K562 (cell line): ENCODE measurements at regions not wholly inside any gene's neighbourhood (a gene's known extent, or its start where the extent isn't known, plus 50 kb on each side); places are given as distances from the start of the nearest gene placed in this dataset.

Source experiments
- ATAC-seq: fragments of 200-7000 bp; cut with Tn5 transposase; 3 replicates; pipeline ENCODE4 v1.9.1; 2020; ENCODE audit warnings: moderate library complexity
- BruUV-seq: library from RNA; stranded (reverse); fragments of 400-500 nt; replicated peaks from 2 replicates; lab custom pipeline; 2021; lab: Mats Ljungman, UMichigan
- CTCF ChIA-PET: fragments of 300-600 bp; formaldehyde crosslinking; extraction: SDS; loops from one replicate; lab custom pipeline; 2021; ENCODE audit warnings: low intra/inter-chr PET ratio; lab: Yijun Ruan, JAX
- POLR2A ChIA-PET: fragments of 300-600, 350-650 bp; sonication (Branson Sonifier 250); formaldehyde crosslinking; extraction: SDS; loops from one replicate; lab custom pipeline; 2021; ENCODE audit warnings: antibody characterized with exemption, inconsistent platforms; lab: Yijun Ruan, JAX
- DNase-seq, 4 experiments: peaks; one replicate each; pipeline versions ENCODE4 v3.0.0 to v3.0.0-alpha.2; 2011 to 2018; ENCODE audit warnings: low spot score in 3 of 4, mixed read lengths in 3 of 4; ENCODE audit errors: extremely low read depth in 1 of 4
- FAIRE-seq: peaks from 2 replicates; lab custom pipeline; 2011; peaks lifted over from hg19 to GRCh38; lab: Jason Lieb, UNC
- H2AFZ ChIP-seq: 2 replicates; pipeline ENCODE4 v1.6.0; 2011; ENCODE audit warnings: low read depth, low read length, control low read depth, inconsistent platforms
- H3K27ac ChIP-seq: fragments of 200-600 bp; 3 replicates; pipeline ENCODE4 v1.8.0; 2011; ENCODE audit warnings: low read depth, mild to moderate bottlenecking, control low read depth, inconsistent platforms, low read length, moderate library complexity, mixed read lengths; ENCODE audit errors: extremely low read depth
- H3K27me3 ChIP-seq, 2 experiments: fragments of 300-600 bp in 1 of 2; 2 replicates in 1 of 2; 3 replicates in 1 of 2; pipeline versions ENCODE4 v1.6.0 to v1.8.0; 2011; ENCODE audit warnings: inconsistent platforms in 2 of 2, low read length in 2 of 2, mild to moderate bottlenecking in 1 of 2, mixed read lengths in 1 of 2, moderate library complexity in 1 of 2; ENCODE audit not compliant: control insufficient read depth in 2 of 2, insufficient read depth in 2 of 2
- H3K36me3 ChIP-seq: fragments of 300-600 bp; 3 replicates; pipeline ENCODE4 v1.8.0; 2011; ENCODE audit warnings: mild to moderate bottlenecking, low read length, inconsistent platforms; ENCODE audit not compliant: control insufficient read depth, insufficient read depth
- H3K4me1 ChIP-seq, 2 experiments: fragments of 200-600 bp in 1 of 2; replicated peaks in 1 of 2; 2 replicates in 1 of 2; 3 replicates in 1 of 2; pipeline versions ENCODE4 v1.5.1 to v1.8.0; 2011; ENCODE audit warnings: inconsistent platforms in 2 of 2, low read length in 2 of 2, mild to moderate bottlenecking in 1 of 2, mixed read lengths in 1 of 2, moderate library complexity in 1 of 2; ENCODE audit not compliant: control insufficient read depth in 2 of 2, insufficient read depth in 2 of 2
- H3K4me2 ChIP-seq: 2 replicates; pipeline ENCODE4 v1.6.1; 2011; ENCODE audit warnings: low read length, control low read depth, inconsistent platforms, mixed read lengths; ENCODE audit not compliant: insufficient read depth
- H3K4me3 ChIP-seq: fragments of 200-600 bp; sonication (generic), shearing (Covaris generic); 2 replicates; pipeline ENCODE4 v1.5.1; 2016; ENCODE audit warnings: control low read depth, inconsistent platforms
- H3K79me2 ChIP-seq: fragments of 200-600 bp; 3 replicates; pipeline ENCODE4 v1.8.0; 2011; ENCODE audit warnings: low read length, inconsistent platforms; ENCODE audit not compliant: control insufficient read depth, insufficient read depth
- H3K9ac ChIP-seq, 2 experiments: 2 replicates each; pipeline versions ENCODE4 v1.6.0 to v1.6.1; 2011; ENCODE audit warnings: low read depth in 2 of 2, low read length in 2 of 2, control low read depth in 1 of 2, inconsistent platforms in 1 of 2, mild to moderate bottlenecking in 1 of 2, mixed read lengths in 1 of 2; ENCODE audit not compliant: insufficient read depth in 1 of 2
- H3K9me1 ChIP-seq: one replicate; pipeline ENCODE4 v1.6.0; 2011; ENCODE audit warnings: inconsistent platforms, mild to moderate bottlenecking, low read length, moderate library complexity; ENCODE audit not compliant: control insufficient read depth, insufficient read depth
- H3K9me3 ChIP-seq: replicated peaks from 2 replicates; pipeline ENCODE4 v1.5.1; 2011; ENCODE audit warnings: low read depth, low read length, inconsistent platforms; ENCODE audit not compliant: control insufficient read depth, insufficient read depth
- H4K20me1 ChIP-seq: replicated peaks from 2 replicates; pipeline ENCODE4 v1.6.1; 2011; ENCODE audit warnings: low read length, inconsistent platforms, mixed read lengths; ENCODE audit not compliant: control insufficient read depth, insufficient read depth
- DACH1 ChIP-seq: fragments of 450-650 bp; IDR thresholded peaks from 2 replicates; pipeline ENCODE4 v1.6.1; 2018; ENCODE audit not compliant: partially characterized antibody
- ETV1 ChIP-seq: fragments of 450-650 bp; conservative IDR thresholded peaks from 2 replicates; pipeline ENCODE4 v1.6.1; 2016; ENCODE audit warnings: missing genetic modification characterization, control low read depth, low read depth, missing compliant biosample characterization
- FOXM1 ChIP-seq, 2 experiments: fragments of 450-650 bp in 1 of 2; sonication (generic) in 1 of 2; formaldehyde crosslinking in 1 of 2; IDR thresholded peaks; 2 replicates each; pipeline versions ENCODE4 v1.6.1 to v1.9.0; 2017 to 2022; ENCODE audit warnings: low read depth in 2 of 2, mild to moderate bottlenecking in 2 of 2, missing genetic modification reagents in 1 of 2, moderate library complexity in 1 of 2
- KLF10 ChIP-seq: fragments of 250-450 bp; sonication (Bioruptor Pico); IDR thresholded peaks from 2 replicates; pipeline ENCODE4 v1.6.1; 2021; ENCODE audit warnings: matching md5 sums
- MAFK ChIP-seq: IDR thresholded peaks from 2 replicates; pipeline ENCODE4 v1.6.1; 2011; ENCODE audit warnings: low read length, improper control_type of control experiment
- POLR3A ChIP-seq: IDR thresholded peaks from 2 replicates; pipeline ENCODE4 v1.6.1; 2011; ENCODE audit warnings: borderline replicate concordance, mild to moderate bottlenecking, moderate library complexity; ENCODE audit not compliant: insufficient read length, insufficient read depth; ENCODE audit errors: extremely low read depth
- in situ Hi-C: fragments of 300-500 bp; cut with MboI; formaldehyde crosslinking; loops from 4 replicates; pipeline ENCODE4 v1.15.0; 2018; ENCODE audit warnings: inconsistent platforms, mixed read lengths
- intact Hi-C: fragments of 100-400 bp; cut with micrococcal nuclease; formaldehyde crosslinking; loops from 2 replicates; pipeline ENCODE4 v1.14.2; 2022
- TF ChIP-seq, protein P1 (sequence below): fragments of 450-650 bp; formaldehyde crosslinking; IDR thresholded peaks from 2 replicates; pipeline ENCODE4 v1.4.0; 2020; ENCODE audit warnings: mild to moderate bottlenecking, moderate library complexity
- TF ChIP-seq, protein P2 (sequence below): sonication (generic); formaldehyde crosslinking; IDR thresholded peaks from 2 replicates; pipeline ENCODE4 v1.9.0; 2022; ENCODE audit warnings: mild to moderate bottlenecking, missing genetic modification reagents

GRCh38 chr4:176849076-176849475 is 56.4 kb upstream of the VEGFC start:
- no peaks in the 10 kb centered on the region for H3K4me1 ChIP-seq
- intact Hi-C loops (no loop called here), in situ Hi-C loops (no loop called here)
- no peak for ATAC-seq
- no peak overlapping the region for H2AFZ ChIP-seq
- H3K27ac ChIP-seq, result no peak overlapping the region
- no peak for DNase-seq
- no peak overlapping the region for H3K4me2 ChIP-seq
- H3K79me2 ChIP-seq, result no peaks in the 10 kb centered on the region
- FAIRE-seq, result no peak
- no peaks in the 10 kb centered on the region for H3K9me1 ChIP-seq
- no peaks in the 10 kb centered on the region for H3K9me3 ChIP-seq
- H3K27me3 ChIP-seq, result no peaks in the 10 kb centered on the region
- H4K20me1 ChIP-seq, result no peaks in the 10 kb centered on the region
- H3K9ac ChIP-seq, result no peak overlapping the region
- ChIA-PET POLR2A (no interaction called here), CTCF (no interaction called here)
- H3K36me3 ChIP-seq, result no peaks in the 10 kb centered on the region
- TF ChIP-seq POLR3A, result no peak
- TF ChIP-seq, protein P1, sequence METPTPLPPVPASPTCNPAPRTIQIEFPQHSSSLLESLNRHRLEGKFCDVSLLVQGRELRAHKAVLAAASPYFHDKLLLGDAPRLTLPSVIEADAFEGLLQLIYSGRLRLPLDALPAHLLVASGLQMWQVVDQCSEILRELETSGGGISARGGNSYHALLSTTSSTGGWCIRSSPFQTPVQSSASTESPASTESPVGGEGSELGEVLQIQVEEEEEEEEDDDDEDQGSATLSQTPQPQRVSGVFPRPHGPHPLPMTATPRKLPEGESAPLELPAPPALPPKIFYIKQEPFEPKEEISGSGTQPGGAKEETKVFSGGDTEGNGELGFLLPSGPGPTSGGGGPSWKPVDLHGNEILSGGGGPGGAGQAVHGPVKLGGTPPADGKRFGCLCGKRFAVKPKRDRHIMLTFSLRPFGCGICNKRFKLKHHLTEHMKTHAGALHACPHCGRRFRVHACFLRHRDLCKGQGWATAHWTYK (CRISPR knock-in tag), result no peak
- TF ChIP-seq ETV1 (tag), result no peak
- TF ChIP-seq MAFK, result no peak
- no peak for TF ChIP-seq FOXM1 (IDR thresholded peaks at IDR 0.05; ENCODE audit: low read depth)
- no peak for TF ChIP-seq FOXM1 (CRISPR knock-in tag; IDR thresholded peaks at IDR 0.05; ENCODE audit: low read depth)
- no peak for TF ChIP-seq KLF10 (CRISPR knock-in tag)
- no peak for TF ChIP-seq DACH1
- TF ChIP-seq, protein P2, sequence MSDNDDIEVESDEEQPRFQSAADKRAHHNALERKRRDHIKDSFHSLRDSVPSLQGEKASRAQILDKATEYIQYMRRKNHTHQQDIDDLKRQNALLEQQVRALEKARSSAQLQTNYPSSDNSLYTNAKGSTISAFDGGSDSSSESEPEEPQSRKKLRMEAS, result no peak
- H3K4me3 ChIP-seq, result no peak overlapping the region
- BruUV-seq, result no TSS peak
